Activated naive CD4-positive, alpha-beta T cell treated with Interleukin-2 at 50 U/mL for 16 hours (primary cell): ENCODE measurements at regions not wholly inside any gene's neighbourhood (a gene's known extent, or its start where the extent isn't known, plus 50 kb on each side); places are given as distances from the start of the nearest gene placed in this dataset.

Source experiments
- DNase-seq: peaks from one replicate; pipeline ENCODE4 v3.0.0-alpha.2; 2020

DNA sequence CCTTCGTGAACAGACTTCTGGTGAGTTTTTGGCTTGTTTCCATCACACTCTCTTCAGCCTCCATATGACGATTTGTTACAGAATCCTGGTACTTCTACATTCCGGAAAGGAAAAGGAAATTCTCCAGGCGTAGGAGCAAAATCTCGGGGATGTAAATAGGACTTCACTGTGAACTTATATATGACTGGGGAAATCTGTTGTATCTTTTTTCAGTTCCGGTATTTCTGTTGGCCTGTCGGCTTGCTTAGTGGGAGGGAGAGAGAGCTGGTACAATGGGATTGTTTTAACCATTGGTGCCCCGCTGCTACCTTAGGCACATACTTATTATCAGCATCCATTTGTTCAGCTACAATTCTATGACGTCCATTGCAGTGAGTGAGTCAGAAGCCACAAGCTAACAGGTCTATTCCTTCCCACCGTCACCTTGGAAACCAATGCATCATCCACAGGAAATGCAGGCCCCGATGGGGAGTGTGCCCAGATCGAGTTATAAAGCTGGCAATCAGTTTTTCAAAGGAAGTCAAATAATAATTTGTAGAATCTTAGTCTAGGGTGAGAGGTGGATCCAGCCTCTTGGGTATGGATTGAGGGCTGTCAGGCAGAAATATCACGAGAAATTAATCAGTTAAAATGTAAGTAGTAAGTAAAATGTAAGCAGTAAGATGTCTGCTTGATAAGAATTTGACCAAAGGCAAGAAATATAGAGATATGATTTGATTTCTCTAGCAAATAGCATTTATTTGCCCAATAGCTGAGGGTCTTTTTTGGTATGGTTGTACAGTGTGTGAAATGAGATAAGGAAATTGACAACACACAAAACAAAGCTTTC lies 92.0 kb upstream of the MKLN1 start:
- DNase-seq, result peak; percentile 79

GRCh38 chr7:131236318-131236672 lies 91.4 kb upstream of the MKLN1 start:
- DNase-seq, result no peak

- no peak for DNase-seq
Observed at GRCh38 chr7:131238347-131238931, 89.2 kb upstream of the MKLN1 start.

- DNase-seq, result no peak
Observed at GRCh38 chr7:131241386-131241785, 86.3 kb upstream of the MKLN1 start.

DNA sequence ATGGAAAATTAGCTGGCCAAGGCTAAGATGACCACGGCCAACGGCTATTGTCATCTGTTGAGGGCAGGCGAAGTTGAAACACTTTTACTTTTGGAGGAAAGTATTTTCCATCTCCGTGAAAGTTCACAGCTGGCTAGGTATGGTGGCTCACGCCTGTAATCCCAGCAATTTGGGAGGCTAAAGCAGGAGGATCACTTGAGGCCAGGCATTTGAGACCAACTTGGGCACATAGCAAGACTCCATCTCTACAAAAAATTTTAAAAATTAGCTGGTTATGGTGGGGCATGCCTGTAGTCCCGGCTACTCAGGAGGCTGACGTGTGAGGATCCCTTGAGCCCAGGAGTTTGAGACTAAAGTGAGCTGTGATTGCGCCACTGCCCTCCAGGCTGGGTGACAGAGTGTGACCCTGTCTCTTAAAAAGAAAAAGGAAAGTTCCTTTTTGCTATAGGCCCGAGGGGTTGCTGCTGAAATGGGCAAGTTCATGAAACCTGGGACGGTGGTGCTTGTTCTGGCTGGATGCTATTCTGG lies 85.5 kb upstream of the MKLN1 start:
- no peak for DNase-seq

DNA sequence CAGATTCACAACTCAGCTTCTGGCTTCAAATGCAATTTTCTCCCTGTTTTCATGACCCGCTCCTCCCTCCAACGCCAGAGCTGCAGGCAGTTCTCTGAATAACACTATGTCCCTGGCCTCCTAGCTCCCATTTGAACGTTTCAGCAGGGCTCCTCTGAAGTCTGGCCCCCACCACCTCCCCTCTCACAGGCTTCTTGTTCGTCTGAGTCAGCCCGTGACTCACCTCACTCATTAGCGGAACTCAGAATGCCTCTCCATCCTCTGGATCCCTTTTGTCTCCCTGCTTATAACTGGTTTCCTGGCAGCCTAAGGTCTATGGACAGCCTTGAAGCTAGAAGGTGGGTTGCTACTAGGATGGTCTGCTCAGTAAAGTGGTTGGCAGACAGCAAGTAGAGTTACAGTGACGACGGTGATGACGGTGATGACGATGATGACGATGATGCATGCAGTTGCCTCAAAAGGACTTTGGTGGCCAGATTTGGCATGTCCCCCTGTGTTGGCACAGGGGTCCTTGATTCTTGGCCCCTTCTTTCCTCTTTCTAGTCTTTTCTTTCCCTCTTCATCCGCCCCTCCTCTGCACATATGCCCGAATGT lies 83.3 kb upstream of the MKLN1 start:
- DNase-seq, result no peak

GRCh38 chr7:131249003-131249402 lies 78.7 kb upstream of the MKLN1 start:
- DNase-seq, result no peak

DNA sequence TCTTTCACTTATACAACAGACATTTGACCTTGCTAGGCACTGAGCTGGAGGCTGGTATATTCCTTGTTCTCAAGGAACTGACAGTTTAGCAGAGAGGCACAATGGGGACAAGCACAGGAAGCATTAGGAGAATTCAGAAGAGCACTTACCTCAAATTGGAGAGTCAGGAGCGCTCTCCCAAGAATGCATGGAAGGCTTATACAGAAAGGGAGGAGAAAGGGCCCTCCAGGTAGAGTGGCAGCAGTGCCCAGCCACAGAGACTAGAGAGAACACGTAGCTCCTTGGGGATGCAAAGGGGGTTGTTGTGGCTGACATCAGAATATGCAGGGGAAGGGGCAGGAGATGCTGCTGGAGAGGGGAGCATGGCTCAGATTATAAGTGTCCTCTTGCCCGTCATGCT lies 78.2 kb upstream of the MKLN1 start:
- no peak for DNase-seq

DNA sequence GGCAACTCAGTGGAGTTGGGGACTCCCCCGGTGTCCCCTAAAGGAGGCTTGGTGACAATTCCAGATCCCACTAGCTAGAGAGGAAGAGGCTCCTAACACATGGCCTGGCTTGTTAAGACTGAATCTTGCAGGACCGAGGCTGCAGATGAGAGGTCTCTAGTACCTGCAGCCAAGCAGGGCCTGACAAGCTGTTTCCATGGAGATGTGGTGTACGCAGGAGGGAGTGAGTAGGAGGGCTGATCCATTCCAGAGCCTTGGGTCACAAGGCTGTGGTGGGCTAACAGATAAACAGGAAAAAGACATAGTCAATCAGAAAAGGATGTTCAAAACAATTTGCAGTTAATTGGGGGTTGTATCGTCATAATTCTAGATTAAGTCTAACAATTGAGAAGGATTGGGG lies 77.3 kb upstream of the MKLN1 start:
- no peak for DNase-seq

GRCh38 chr7:131251371-131251770 lies 76.3 kb upstream of the MKLN1 start:
- no peak for DNase-seq

DNA sequence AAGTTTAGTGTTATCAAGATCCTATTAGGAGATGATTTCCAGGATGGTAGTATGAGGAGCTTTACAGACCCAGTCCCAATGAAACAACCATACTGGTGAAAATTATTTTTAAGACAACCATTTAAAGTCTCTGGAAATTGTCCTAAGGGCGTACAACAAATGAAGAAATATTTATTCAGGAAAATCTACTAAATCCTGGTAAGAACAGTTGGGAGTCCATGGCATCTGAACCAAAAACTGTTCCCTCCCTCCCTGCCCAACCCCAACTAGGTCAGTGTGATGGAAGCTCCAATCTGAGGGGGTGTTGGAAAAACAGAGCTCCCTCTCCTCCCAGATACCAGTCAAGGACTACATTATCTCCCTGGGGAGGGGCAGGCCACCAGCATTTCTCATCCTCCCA lies 74.7 kb upstream of the MKLN1 start:
- no peak for DNase-seq

DNA sequence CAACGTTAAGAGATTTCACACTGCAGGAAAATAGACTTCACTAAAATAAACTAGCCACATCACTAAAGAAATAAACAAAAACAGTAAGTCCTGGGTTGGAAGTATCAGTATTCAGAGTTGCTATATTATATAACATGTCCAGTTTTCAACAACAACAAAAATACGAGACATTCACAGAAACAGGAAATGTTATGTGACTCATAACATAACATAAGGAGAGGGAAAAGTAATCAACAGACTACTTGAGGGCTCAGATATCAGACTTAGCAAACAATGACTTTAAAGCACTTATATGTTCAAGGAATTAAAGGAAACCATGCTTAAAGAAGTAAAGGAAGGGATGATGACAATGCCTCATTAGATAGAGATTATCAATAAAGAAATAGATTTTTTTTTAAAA lies 73.5 kb upstream of the MKLN1 start:
- DNase-seq, result no peak

DNA sequence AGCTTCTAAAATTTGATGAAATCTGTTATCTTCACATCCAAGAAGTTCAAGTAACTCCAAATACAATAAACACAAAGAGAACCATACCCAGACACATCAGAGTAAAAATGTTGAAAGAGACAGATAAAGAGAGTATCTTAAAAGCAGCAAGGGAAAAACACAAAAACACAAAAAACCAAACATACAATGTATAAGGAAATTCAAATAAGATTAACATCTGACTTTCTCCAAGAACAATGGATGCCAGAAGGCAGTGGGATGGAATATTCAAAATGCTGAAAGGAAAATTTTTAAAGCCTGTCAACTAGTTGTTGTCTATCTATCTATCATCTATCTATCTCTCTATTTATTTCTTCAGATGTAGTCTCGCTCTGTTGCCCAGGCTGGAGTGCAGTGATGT lies 72.4 kb upstream of the MKLN1 start:
- no peak for DNase-seq

DNA sequence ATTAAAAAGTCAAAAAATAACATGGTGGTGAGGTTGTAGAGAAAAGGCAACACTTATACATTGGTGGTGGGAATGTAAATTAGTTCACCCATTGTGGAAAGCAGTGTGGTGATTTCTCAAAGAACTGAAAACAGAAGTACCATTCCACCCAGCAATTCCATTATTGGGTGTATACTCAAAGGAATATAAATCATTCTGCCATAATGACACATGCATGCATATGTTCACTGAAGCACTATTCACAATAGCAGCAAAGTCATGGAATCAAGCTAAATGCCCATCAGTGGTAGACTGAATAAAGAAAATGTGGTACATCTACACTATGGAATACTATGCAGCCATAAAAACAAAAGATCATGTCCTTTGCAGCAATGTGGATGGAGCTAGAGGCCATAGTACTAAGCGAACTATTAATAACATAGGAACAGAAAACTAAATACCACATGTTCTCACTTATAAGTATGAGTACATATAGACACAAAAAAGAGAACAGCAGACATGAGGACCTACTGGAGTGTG lies 66.1 kb upstream of the MKLN1 start:
- no peak for DNase-seq

DNA sequence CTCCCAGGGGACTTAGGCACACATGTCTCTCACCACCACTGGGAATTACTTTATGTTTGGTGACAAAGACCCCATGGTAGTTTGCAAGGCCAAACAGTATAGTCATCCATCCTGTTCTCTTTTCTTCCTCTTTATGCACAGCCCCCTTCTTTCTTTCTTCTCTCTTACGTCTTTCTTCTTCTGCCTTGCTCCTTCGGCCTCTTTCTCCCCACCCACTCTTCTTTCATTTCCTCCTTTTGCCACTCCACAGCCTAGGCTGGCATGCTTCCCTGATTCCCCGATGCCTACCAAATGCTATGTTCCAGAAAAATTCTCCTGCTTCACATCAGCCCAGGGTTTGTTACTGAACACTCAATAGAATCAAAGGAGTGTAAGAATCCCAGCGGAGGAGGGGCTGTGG lies 62.4 kb upstream of the MKLN1 start:
- DNase-seq, result no peak

- DNase-seq, result no peak
Observed at GRCh38 chr7:131267631-131268030, 60.0 kb upstream of the MKLN1 start.

DNA sequence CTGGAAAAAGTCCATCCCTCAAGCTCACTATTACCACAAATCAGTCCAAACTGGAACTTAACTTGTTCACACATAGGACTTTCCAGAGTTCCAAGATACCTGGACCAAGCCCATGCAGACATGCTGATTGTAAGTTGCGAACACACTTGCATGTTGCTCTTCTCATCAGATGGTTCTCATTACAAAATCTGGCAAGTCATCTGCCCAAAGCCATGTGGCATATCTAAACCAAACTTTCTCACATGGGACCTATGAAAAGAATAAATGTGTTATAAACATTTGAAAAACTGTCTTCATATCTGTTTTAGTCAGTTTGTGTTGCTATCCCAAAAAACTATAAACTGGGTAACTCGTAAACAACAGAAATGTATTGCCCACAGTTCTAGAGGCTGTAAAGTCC lies 58.8 kb upstream of the MKLN1 start:
- DNase-seq, result no peak

DNA sequence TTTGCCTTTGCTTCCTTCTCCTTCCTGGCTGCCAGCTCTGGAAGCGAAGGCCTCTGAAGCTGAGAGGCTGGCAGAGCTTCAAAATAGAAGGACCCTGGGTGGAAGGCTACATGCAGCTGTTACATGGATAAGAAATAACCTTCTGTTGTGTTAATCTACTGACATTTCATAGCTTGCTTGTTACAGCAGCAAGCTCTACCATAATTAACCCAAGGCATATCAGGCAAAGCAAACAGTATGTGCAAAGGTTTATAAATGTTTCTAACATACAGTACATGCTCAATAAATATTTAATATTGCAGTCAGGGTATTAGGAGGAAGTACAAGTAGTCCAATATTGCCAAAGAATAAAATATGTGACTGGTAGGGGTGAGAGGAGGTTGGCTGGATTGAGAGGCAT lies 55.6 kb upstream of the MKLN1 start:
- DNase-seq, result no peak

- DNase-seq, result no peak
Observed at GRCh38 chr7:131274986-131275385, 52.7 kb upstream of the MKLN1 start.

GRCh38 chr7:131276190-131276589 lies 51.5 kb upstream of the MKLN1 start:
- DNase-seq, result no peak

- DNase-seq, result no peak
Observed at GRCh38 chr7:131276748-131277147, 50.9 kb upstream of the MKLN1 start.
